ENCODE measurements at regions not wholly inside any gene's neighbourhood (a gene's known extent, or its start where the extent isn't known, plus 50 kb on each side); places are given as distances from the start of the nearest gene placed in this dataset.

DNA sequence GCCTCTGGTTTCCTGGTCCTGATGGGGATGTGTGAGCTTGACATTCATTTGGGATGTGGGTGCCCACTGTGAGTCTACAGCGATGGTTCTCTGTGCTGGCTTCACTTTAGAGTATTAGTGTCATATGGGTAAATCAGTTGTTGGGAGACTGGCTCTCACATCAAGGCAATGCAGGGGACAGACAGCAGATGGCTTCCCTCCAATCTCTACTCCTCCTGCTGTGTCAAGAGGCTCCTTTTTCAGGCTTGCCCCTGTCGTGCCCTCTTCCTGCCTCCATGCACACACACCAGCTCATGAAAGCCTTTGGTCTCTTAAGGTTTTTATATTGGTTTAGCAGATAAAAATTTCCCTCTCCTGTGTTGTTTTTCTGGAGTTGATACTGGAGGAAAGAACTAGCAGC lies 315.6 kb downstream of the RDH14 start:
- DNase-seq: no peak

DNA sequence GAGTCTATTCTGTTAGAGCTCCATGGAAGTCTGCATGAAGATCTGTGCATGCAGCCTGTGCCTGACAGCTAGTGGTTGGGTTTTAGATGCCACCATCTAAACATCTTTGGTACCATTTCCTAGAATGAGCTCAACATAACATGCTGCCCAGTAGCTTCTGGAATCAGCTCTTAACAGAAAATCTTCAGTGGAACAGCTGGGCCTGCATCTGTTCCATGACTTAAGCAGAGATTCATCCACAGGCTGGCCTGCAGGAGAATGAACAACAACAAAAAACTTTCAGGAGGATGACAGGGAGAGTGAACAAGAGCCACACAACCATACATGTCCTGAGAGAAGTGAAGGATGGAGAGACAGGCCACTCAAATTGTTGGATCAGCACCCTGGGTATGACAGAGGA lies 316.6 kb downstream of the RDH14 start:
- DNase-seq: no peak

GRCh38 chr2:18242716-18243115 lies 317.7 kb downstream of the RDH14 start:
- no peak for DNase-seq

GRCh38 chr2:18238209-18238608 lies 322.2 kb downstream of the RDH14 start:
- DNase-seq: no peak

GRCh38 chr2:18237298-18237697 lies 323.2 kb downstream of the RDH14 start:
- no peak for DNase-seq

DNA sequence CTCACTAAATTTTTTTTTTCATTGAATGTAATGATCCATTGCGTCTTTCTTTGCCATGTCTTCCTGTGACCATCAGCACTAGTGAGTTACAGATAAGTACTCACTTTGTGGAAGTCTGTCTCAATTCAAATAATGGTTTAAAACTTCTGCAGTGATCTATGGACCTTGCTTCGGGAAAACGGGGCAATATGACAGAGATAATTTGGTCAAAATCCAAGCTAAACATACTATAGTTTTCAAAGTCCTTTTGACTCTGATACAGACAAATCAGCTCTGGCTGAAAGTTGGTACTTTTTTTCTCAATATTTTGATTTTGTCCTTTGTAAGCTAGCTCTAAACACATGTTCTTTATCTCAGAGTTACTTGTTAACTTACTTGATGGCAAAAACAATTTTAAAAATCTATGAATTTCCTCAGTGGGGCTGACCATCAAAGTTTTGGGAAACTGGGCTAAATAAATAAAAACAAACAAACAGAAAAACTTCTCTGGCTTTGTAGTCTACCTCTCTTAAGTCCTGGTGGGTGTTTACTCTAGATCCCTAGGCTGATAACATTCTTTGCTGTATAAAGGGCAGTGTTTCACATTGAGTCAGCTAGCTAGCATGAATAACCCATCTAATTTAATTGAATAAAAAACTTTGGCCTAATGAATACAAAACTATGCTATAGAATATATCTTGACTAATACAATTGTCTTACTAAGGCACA lies 327.6 kb downstream of the RDH14 start:
- no peak for DNase-seq

- no peak for DNase-seq
Measured at GRCh38 chr2:18230668-18231067, 329.8 kb downstream of the RDH14 start.

GRCh38 chr2:18219676-18220075 lies 340.8 kb downstream of the RDH14 start:
- no peak for DNase-seq

DNA sequence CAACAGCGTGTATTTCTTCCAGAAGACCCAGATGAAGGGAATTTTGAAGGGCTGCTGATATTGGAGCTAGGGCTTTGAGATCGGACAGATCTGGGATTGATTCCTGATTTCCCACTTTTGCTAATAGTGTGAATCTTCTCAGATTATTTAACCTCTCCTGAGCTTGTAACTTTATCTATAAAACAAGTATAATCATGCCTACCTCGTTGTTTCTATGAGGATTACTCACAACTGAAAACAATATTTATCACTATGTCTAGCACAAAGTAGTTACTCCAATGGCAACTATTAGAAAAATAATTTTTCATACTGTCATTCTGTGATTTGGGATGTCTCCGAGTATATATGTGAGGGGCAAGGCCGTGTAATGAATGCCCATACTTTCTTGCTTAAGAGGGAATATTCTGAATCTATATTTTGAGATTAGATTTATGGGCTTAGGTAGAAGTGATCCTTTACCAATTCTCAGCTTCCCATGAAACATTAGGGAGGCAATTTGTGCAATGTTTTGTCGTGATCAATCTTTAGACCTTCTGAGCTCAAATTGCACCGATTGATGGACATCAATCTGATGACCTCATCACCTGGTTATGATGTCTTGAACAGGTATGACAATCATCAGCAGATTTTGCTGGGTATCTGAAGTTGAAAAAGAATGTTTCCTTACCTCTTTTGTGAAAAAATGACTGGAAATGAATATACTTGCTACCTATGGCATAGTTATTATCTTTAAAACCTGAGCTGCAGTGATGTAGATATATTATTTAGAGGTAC lies 339.9 kb downstream of the KCNS3 start:
- no peak for DNase-seq

GRCh38 chr2:18214936-18215335 lies 336.5 kb downstream of the KCNS3 start:
- no peak for DNase-seq

DNA sequence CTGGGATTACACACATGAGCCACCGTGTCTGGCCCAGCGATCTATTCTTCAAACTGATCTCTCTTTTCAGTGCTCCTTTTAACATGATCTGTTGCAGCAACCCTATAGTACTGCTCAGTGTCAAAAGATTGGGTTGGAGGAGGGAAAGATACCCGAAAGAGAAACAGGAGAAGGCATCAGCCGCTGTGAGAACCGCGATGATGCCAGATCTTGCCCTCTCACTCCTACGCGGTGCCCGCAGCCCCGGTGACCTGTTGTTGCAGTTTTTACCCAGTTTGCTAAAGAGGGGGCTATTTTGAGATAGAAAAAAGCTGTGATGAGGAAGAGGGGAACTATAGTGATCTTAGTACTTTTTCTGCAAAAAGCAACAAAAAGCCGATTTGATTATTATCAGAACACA lies 335.5 kb downstream of the KCNS3 start:
- DNase-seq: no peak

DNA sequence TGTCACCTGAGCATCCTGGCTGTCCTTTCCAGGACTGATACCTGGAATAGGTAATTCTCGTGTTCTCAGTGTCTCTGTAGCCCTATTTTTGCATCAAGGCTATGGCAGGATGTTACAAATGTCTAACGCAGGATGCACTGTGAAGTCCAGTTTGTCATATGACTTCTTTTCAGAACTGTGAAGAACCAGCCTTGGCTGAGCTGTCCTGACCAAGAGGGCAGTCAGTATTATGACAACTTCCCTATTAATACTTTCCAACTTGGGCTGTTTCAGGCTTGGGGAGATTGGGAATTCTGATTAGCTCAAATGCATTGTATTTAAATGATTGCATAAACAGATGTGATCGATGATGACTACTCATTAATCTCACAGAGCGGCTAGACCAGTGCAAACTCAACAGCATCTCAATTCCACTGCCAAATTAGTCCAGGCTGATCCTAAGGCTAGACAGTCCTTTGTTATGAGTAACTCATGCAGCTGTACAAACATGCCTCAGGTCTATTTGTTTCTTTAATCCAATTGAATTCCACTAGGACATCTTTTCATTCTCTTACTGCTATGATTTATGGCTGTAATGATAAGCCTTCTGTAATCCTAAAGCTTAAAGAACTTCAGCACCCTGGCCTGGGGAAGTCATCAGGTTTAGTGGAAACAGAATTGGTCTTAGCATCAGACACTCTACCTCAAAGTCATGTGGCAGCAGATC lies 331.6 kb downstream of the KCNS3 start:
- DNase-seq: no peak

GRCh38 chr2:18208956-18209355 lies 330.5 kb downstream of the KCNS3 start:
- no peak for DNase-seq

DNA sequence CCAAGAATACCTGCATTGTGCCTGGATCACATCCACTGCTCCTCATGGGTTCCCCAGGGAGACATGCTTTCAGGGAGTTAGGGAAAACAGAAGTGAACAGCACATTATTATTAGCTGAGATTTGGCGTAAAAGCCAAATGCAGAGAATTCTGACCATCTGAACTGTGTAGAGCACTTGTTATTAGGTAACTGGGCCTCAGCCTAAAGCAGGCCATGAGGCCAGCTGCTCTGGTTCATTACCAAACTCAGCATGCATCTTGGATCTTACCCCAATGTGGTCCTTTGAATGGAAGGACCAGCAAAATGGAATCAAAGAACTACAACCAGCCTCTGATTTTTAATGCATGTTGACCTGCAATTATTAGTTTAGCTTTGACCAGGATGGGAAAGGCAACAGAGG lies 322.3 kb downstream of the KCNS3 start:
- no peak for DNase-seq

DNA sequence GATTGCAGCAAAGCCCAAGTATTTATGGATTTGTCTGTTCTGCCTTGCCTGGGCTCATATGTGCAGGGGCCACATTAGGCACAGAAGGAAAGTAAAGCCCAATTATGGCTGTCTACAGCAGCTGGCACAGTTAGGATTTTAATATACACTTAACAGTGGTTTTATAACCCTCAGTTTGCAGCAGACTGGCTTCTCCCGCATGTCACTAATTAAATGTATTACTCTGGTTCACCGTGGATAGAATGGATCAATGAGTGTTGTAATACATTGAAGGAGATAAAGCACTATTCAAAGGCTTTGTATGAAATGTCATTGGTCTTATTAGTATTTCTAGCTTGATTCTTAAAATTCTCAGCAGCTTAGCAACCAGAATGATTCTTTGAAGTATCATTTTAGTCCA lies 320.2 kb downstream of the KCNS3 start:
- no peak for DNase-seq

- DNase-seq: no peak
Measured at GRCh38 chr2:18194161-18194560, 315.7 kb downstream of the KCNS3 start.

DNA sequence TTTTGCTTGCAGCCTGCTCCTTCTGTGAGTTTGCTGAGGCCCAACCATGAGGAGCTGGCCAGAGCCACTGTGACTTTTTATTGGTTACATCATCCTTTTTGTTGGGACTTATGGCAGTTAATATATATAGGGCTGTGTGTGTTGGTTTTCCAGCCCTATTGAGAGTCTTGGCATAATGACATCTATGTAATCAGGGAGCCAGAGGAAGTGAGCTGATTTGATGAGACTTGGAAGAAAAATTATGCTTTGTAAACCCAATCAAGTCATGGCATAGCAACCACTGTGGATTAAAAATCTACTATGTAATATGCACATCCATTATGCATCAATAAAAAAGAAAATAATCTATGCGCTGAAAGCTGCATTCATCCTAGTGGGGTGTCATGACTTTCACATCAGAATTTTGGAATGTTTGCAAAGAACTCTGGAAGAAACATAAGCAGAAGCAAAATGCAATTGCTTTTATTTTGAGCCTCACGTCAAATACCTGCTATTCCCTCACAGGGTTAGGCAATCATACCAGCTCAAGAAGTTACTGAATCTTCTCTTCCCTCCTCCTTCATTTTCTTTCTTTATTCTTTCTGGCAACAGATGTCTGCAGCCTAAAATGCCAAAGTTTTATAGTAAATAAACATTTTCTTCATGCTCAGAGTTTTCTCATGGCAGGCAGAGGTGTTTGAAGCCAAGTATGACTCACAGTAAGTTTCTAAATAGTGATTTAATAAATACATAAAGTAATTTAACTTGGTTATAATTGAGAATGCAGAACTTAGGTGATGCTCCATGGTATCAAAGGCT lies 308.5 kb downstream of the KCNS3 start:
- DNase-seq: no peak

DNA sequence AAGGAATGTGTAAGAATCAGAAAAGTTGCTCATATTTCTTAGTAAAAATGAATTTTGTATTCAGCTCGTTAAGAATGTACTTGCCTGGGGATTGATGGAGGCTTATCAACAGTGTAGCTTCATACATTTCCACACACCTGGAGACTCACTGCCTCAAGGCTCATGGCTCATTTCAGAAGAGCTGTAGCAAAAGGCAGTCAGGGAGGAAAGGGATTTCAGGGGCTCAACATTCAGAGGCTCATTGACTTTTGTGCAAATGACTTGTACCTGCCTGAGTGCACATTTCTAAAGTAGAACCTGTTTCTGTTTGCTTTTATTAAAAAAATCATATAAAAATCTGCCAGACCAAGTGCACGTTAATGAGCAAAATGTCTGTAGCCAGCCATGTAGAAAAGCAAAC lies 304.4 kb downstream of the KCNS3 start:
- DNase-seq: no peak

DNA sequence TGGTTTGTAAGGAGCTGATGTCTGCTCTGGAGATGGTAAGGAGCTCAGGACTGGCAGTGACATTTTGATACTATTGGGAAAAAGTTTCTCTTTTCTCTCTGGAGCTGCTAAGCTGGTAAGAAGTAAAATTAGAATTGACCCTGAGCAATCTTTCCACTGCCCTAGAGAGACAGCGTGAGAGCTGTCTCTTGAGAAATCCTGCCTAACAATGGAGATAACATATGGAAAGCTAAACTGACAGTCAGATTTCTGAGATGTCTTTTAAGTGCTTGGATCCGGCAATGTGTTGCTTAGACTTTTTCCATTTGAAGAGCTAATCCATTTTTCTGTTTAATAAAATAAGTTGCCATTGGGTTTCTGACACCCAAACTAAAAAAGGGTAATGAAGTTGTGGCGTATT lies 302.4 kb downstream of the KCNS3 start:
- no peak for DNase-seq

- no peak for DNase-seq
Measured at GRCh38 chr2:18180031-18180610, 301.7 kb downstream of the KCNS3 start.

DNA sequence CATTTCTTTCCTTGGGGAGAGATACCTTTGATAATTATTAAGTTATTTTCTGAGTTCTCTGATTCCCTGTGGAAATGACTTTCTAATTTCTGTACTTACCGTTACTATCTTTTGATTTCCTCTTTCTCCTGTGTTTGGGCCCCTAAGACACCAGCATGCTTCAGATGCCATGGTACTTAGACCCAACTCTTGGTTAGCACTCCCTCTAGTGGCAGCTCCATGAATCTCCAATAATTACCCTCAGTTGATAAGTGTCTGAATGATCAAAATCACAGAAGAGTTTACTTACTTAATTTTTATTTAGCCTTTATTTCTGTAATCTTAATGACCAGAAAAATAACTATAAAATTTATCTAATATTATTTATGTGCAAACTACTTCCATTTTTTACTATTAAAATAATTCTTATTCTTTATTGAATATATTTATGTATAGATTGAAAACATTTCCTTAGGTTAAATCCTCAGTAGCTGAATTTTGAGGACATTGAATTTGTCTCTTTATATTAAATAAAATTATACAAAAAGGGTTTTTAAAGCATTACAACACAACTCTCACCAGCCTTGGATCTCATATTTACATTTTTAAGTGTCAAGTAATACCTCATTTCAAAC lies 300.4 kb downstream of the KCNS3 start:
- DNase-seq: peak; percentile 35

GRCh38 chr2:18176679-18177215 lies 298.3 kb downstream of the KCNS3 start:
- DNase-seq: no peak
